WTC11 (cell line): ENCODE measurements at regions not wholly inside any gene's neighbourhood (a gene's known extent, or its start where the extent isn't known, plus 50 kb on each side); places are given as distances from the start of the nearest gene placed in this dataset.
A peak's percentile ranks its signal among the peaks of the same experiment; 100 is the strongest.
"Not testable (repeated sequence)": the region's sequence is repeated elsewhere in the genome, so short reads cannot be mapped to it uniquely, and the experiment has no call there.

Source experiments
- ATAC-seq: fragments of 200-7000 bp; cut with Tn5 transposase; 2 replicates; pipeline ENCODE4 v1.10.0; 2021; ENCODE audit warnings: mild to moderate bottlenecking, moderate library complexity
- CTCF ChIA-PET: fragments of 300-600 bp; sonication (Branson Sonifier 250); formaldehyde crosslinking; loops from one replicate; lab custom pipeline; 2021; ENCODE audit warnings: antibody characterized with exemption; lab: Charles Lee
- POLR2A ChIA-PET: fragments of 350-600 bp; sonication (Branson Sonifier 250); formaldehyde crosslinking; loops from one replicate; lab custom pipeline; 2021; ENCODE audit warnings: antibody characterized with exemption; lab: Charles Lee
- DNase-seq: peaks from one replicate; pipeline ENCODE4 v3.0.0; 2021; ENCODE audit warnings: low spot score
- H3K27ac Mint-ChIP-seq: 2 replicates; pipeline ENCODE4 v1.8.0; 2021; ENCODE audit warnings: mixed read lengths
- H3K27me3 Mint-ChIP-seq: 2 replicates; pipeline ENCODE4 v1.8.0; 2021; ENCODE audit warnings: low read depth, mild to moderate bottlenecking, moderate library complexity, mixed read lengths
- H3K36me3 Mint-ChIP-seq: 2 replicates; pipeline ENCODE4 v1.8.0; 2021; ENCODE audit warnings: mixed read lengths
- H3K4me1 Mint-ChIP-seq: 2 replicates; pipeline ENCODE4 v1.8.0; 2022; ENCODE audit warnings: mixed read lengths
- H3K4me3 Mint-ChIP-seq: 2 replicates; pipeline ENCODE4 v1.8.0; 2021; ENCODE audit warnings: mild to moderate bottlenecking, moderate library complexity, mixed read lengths
- H3K9me3 Mint-ChIP-seq: 2 replicates; pipeline ENCODE4 v1.8.0; 2021; ENCODE audit warnings: mixed read lengths
- ATF2 ChIP-seq: sonication (generic); formaldehyde crosslinking; IDR thresholded peaks from 2 replicates; pipeline ENCODE4 v1.8.1; 2022; ENCODE audit warnings: low read depth, missing genetic modification reagents, borderline replicate concordance
- ELF4 ChIP-seq: sonication (generic); formaldehyde crosslinking; IDR thresholded peaks from 2 replicates; pipeline ENCODE4 v1.8.1; 2022; ENCODE audit warnings: low read depth, mild to moderate bottlenecking, moderate library complexity, missing genetic modification reagents
- ERG ChIP-seq: fragments of 250-450 bp; sonication (Bioruptor Pico); IDR thresholded peaks from 2 replicates; pipeline ENCODE4 v1.8.0; 2021; ENCODE audit warnings: mild to moderate bottlenecking
- ETV6 ChIP-seq: sonication (generic); formaldehyde crosslinking; IDR thresholded peaks from 2 replicates; pipeline ENCODE4 v1.8.1; 2022; ENCODE audit warnings: mild to moderate bottlenecking, missing genetic modification reagents
- GABPB1 ChIP-seq: sonication (generic); formaldehyde crosslinking; IDR thresholded peaks from 2 replicates; pipeline ENCODE4 v1.8.1; 2023; ENCODE audit warnings: mild to moderate bottlenecking, missing genetic modification reagents
- GRHL2 ChIP-seq: fragments of 250-450 bp; sonication (Bioruptor Pico); IDR thresholded peaks from 2 replicates; pipeline ENCODE4 v1.8.0; 2022; ENCODE audit warnings: mild to moderate bottlenecking, moderate library complexity; ENCODE audit not compliant: insufficient replicate concordance, severe bottlenecking
- IRF1 ChIP-seq: sonication (generic); formaldehyde crosslinking; IDR thresholded peaks from 2 replicates; pipeline ENCODE4 v1.8.0; 2023; ENCODE audit warnings: missing genetic modification reagents
- JUN ChIP-seq: sonication (generic); formaldehyde crosslinking; IDR thresholded peaks from 2 replicates; pipeline ENCODE4 v1.8.0; 2023; ENCODE audit warnings: mild to moderate bottlenecking, missing genetic modification reagents
- MXD4 ChIP-seq: fragments of 250-450 bp; sonication (Bioruptor Pico); IDR thresholded peaks from 2 replicates; pipeline ENCODE4 v1.8.0; 2021; ENCODE audit warnings: mild to moderate bottlenecking, moderate library complexity, borderline replicate concordance
- NFE2L1 ChIP-seq: sonication (generic); formaldehyde crosslinking; IDR thresholded peaks from 2 replicates; pipeline ENCODE4 v1.8.1; 2023; ENCODE audit warnings: missing genetic modification reagents
- NR1H2 ChIP-seq: sonication (generic); formaldehyde crosslinking; IDR thresholded peaks from 2 replicates; pipeline ENCODE4 v1.9.0; 2021; ENCODE audit warnings: mild to moderate bottlenecking, moderate library complexity, missing genetic modification reagents
- PRDM15 ChIP-seq: sonication (generic); formaldehyde crosslinking; IDR thresholded peaks from 2 replicates; pipeline ENCODE4 v1.8.0; 2022; ENCODE audit warnings: missing genetic modification reagents
- PRRX2 ChIP-seq: fragments of 250-450 bp; sonication (Bioruptor Pico); IDR thresholded peaks from 2 replicates; pipeline ENCODE4 v1.8.0; 2021; ENCODE audit warnings: mild to moderate bottlenecking
- SMAD3 ChIP-seq: sonication (generic); formaldehyde crosslinking; IDR thresholded peaks from 2 replicates; pipeline ENCODE4 v1.8.0; 2022; ENCODE audit warnings: missing genetic modification reagents, mild to moderate bottlenecking, borderline replicate concordance
- USF1 ChIP-seq: sonication (generic); formaldehyde crosslinking; IDR thresholded peaks from 2 replicates; pipeline ENCODE4 v1.8.0; 2022; ENCODE audit warnings: mild to moderate bottlenecking, missing genetic modification reagents
- ZBTB21 ChIP-seq: sonication (generic); formaldehyde crosslinking; IDR thresholded peaks from 2 replicates; pipeline ENCODE4 v1.8.1; 2023; ENCODE audit warnings: mild to moderate bottlenecking, missing genetic modification reagents, borderline replicate concordance
- ZMAT4 ChIP-seq: fragments of 250-450 bp; sonication (Bioruptor Pico); IDR thresholded peaks from 2 replicates; pipeline ENCODE4 v1.9.0; 2021; ENCODE audit warnings: mild to moderate bottlenecking
- ZNF396 ChIP-seq: fragments of 250-450 bp; sonication (Bioruptor Pico); IDR thresholded peaks from 2 replicates; pipeline ENCODE4 v1.8.0; 2021; ENCODE audit warnings: mild to moderate bottlenecking, moderate library complexity, borderline replicate concordance
- ZNF416 ChIP-seq: fragments of 250-450 bp; sonication (Bioruptor Pico); IDR thresholded peaks from 2 replicates; pipeline ENCODE4 v1.9.0; 2021; ENCODE audit warnings: mild to moderate bottlenecking, inconsistent platforms
- ZNF425 ChIP-seq: fragments of 250-450 bp; sonication (Bioruptor Pico); conservative IDR thresholded peaks from 2 replicates; pipeline ENCODE4 v1.9.0; 2021; ENCODE audit warnings: mild to moderate bottlenecking
- ZSCAN18 ChIP-seq: fragments of 250-450 bp; sonication (Bioruptor Pico); IDR thresholded peaks from 2 replicates; pipeline ENCODE4 v2.1.2; 2022; ENCODE audit warnings: mild to moderate bottlenecking, moderate library complexity

GRCh38 chr3:74904646-74905045 is 290.2 kb upstream of the CNTN3 start (continued):
- TF ChIP-seq ATF2 (CRISPR knock-in tag) = no peak
- TF ChIP-seq JUN (CRISPR knock-in tag) = no peak
- TF ChIP-seq GABPB1 (CRISPR knock-in tag) = no peak
- TF ChIP-seq ZSCAN18 (CRISPR knock-in tag) = no peak
- no peak for TF ChIP-seq ZBTB21 (CRISPR knock-in tag)
- no peak for TF ChIP-seq PRRX2 (CRISPR knock-in tag)
- no peak for TF ChIP-seq USF1 (CRISPR knock-in tag)
- no peak for TF ChIP-seq PRDM15 (CRISPR knock-in tag)
- no peak for TF ChIP-seq SMAD3 (CRISPR knock-in tag)
- TF ChIP-seq ZNF396 (CRISPR knock-in tag) = no peak
- no peak for TF ChIP-seq NFE2L1 (CRISPR knock-in tag)

- H3K4me1 Mint-ChIP-seq, ATAC-seq, DNase-seq, H3K4me3 Mint-ChIP-seq, H3K36me3 Mint-ChIP-seq, CTCF ChIA-PET, H3K9me3 Mint-ChIP-seq, POLR2A ChIA-PET, H3K27me3 Mint-ChIP-seq, H3K27ac Mint-ChIP-seq: not testable (repeated sequence)
Observed at GRCh38 chr3:74899796-74900516, 285.5 kb upstream of the CNTN3 start.

GRCh38 chr3:74897006-74897405 is 282.5 kb upstream of the CNTN3 start:
- Mint-ChIP-seq H3K27me3 (no peaks in the 10 kb centered on the region), H3K9me3 (no peaks in the 10 kb centered on the region), H3K4me3 (no peak overlapping the region), H3K27ac (no peak overlapping the region), H3K4me1 (no peaks in the 10 kb centered on the region), H3K36me3 (no peaks in the 10 kb centered on the region)
- no peak for DNase-seq
- peak; percentile 78 for ATAC-seq
- ChIA-PET POLR2A (no interaction called here), CTCF (interaction anchor here (0.6 to 1.1 kb wide), 2 partner anchors 13 to 125 kb away, joined by 3 to 8 read pairs; no protein-coding TSS in a partner anchor)
- no peak for TF ChIP-seq MXD4
- no peak for TF ChIP-seq IRF1
- no peak for TF ChIP-seq ZNF416 (CRISPR knock-in tag)
- no peak for TF ChIP-seq ELF4 (CRISPR knock-in tag)
- no peak for TF ChIP-seq ZMAT4
- TF ChIP-seq NR1H2 (CRISPR knock-in tag) = no peak
- TF ChIP-seq GRHL2 = no peak
- TF ChIP-seq ERG (CRISPR knock-in tag) = no peak
- TF ChIP-seq ZNF425 = no peak
- no peak for TF ChIP-seq ETV6 (CRISPR knock-in tag)
